OCI-LY7 (cell line): ENCODE measurements at regions not wholly inside any gene's neighbourhood (a gene's known extent, or its start where the extent isn't known, plus 50 kb on each side); places are given as distances from the start of the nearest gene placed in this dataset.
A peak's percentile ranks its signal among the peaks of the same experiment; 100 is the strongest.

Experiments
- BruUV-seq: library from RNA; stranded (reverse); fragments of 400-500 nt; replicated peaks from 2 replicates; lab custom pipeline; 2021; lab: Mats Ljungman, UMichigan
- CTCF ChIA-PET: fragments of 300-600 bp; sonication (Branson Sonifier 250); formaldehyde crosslinking; loops from one replicate; lab custom pipeline; 2022; ENCODE audit warnings: antibody characterized with exemption; ENCODE audit not compliant: unreplicated experiment; lab: Charles Lee
- POLR2A ChIA-PET: fragments of 300-600 bp; sonication (Branson Sonifier 250); formaldehyde crosslinking; loops from one replicate; lab custom pipeline; 2022; ENCODE audit warnings: antibody characterized with exemption; lab: Charles Lee
- DNase-seq: peaks from one replicate; pipeline ENCODE4 v3.0.0-alpha.2; 2015; ENCODE audit warnings: low spot score
- H2AFZ ChIP-seq: fragments of 200-600 bp; sonication (generic), shearing (Covaris generic); 2 replicates; pipeline ENCODE4 v1.6.1; 2014; ENCODE audit warnings: mild to moderate bottlenecking, antibody characterized with exemption, low read length, moderate library complexity
- H3K27ac ChIP-seq: fragments of 200-600 bp; sonication (generic); 2 replicates; pipeline ENCODE4 v1.5.1; 2014; ENCODE audit warnings: mixed run types, low read depth, mild to moderate bottlenecking, moderate library complexity, low read length, inconsistent platforms; ENCODE audit not compliant: poor library complexity, severe bottlenecking
- H3K36me3 ChIP-seq: fragments of 200-600 bp; sonication (generic); 2 replicates; pipeline ENCODE4 v1.6.1; 2014; ENCODE audit warnings: mild to moderate bottlenecking, antibody characterized with exemption, low read length, moderate library complexity, mixed read lengths; ENCODE audit not compliant: insufficient read depth
- H3K4me1 ChIP-seq: fragments of 200-600 bp; sonication (generic); 2 replicates; pipeline ENCODE4 v1.5.1; 2014; ENCODE audit warnings: mild to moderate bottlenecking, low read length; ENCODE audit not compliant: insufficient read depth, poor library complexity, severe bottlenecking
- H3K4me2 ChIP-seq: fragments of 200-600 bp; sonication (generic); 2 replicates; pipeline ENCODE4 v1.6.1; 2014; ENCODE audit warnings: mild to moderate bottlenecking, low read length
- H3K4me3 ChIP-seq: fragments of 200-600 bp; sonication (generic); 2 replicates; pipeline ENCODE4 v1.5.1; 2014; ENCODE audit warnings: mild to moderate bottlenecking, low read depth, low read length; ENCODE audit not compliant: poor library complexity, severe bottlenecking
- H3K79me2 ChIP-seq: fragments of 200-600 bp; sonication (generic); 2 replicates; pipeline ENCODE4 v1.6.1; 2016; ENCODE audit warnings: low read depth, mild to moderate bottlenecking, low read length, moderate library complexity, mixed read lengths; ENCODE audit not compliant: insufficient read depth
- H3K9me2 ChIP-seq: fragments of 200-600 bp; sonication (generic); 2 replicates; pipeline ENCODE4 v1.6.1; 2016; ENCODE audit warnings: mild to moderate bottlenecking, low read length, mixed read lengths; ENCODE audit not compliant: insufficient read depth
- H3K9me3 ChIP-seq: fragments of 200-600 bp; sonication (generic); 2 replicates; pipeline ENCODE4 v1.6.1; 2014; ENCODE audit warnings: mild to moderate bottlenecking, mixed run types, low read length, mixed read lengths
- H4K20me1 ChIP-seq: fragments of 200-600 bp; sonication (generic); 2 replicates; pipeline ENCODE4 v1.6.1; 2014; ENCODE audit warnings: mild to moderate bottlenecking, antibody characterized with exemption, low read length, moderate library complexity, mixed read lengths; ENCODE audit not compliant: insufficient read depth
- CTCF ChIP-seq: fragments of 200-600 bp; sonication (generic); conservative IDR thresholded peaks from 2 replicates; pipeline ENCODE4 v1.5.1; 2014; ENCODE audit warnings: mild to moderate bottlenecking, antibody characterized with exemption, low read length, moderate library complexity, mixed read lengths
- EZH2phosphoT487 ChIP-seq: fragments of 200-600 bp; sonication (generic); IDR thresholded peaks from 2 replicates; pipeline ENCODE4 v1.6.1; 2018; ENCODE audit warnings: low read depth, borderline replicate concordance, mild to moderate bottlenecking, mixed run types, antibody characterized with exemption, low read length, moderate library complexity, mixed read lengths
- intact Hi-C: fragments of 100-400 bp; cut with micrococcal nuclease; formaldehyde crosslinking; loops from one replicate; pipeline ENCODE4 v1.10.0; 2022; ENCODE audit not compliant: unreplicated experiment

- no peak for DNase-seq
- ChIA-PET CTCF (interaction anchor here (0.6 kb wide), 1 partner anchor 516 kb away, joined by 3 read pairs; no protein-coding TSS in a partner anchor), POLR2A (interaction anchor here (0.5 kb wide), 1 partner anchor 158 kb away, joined by 5 read pairs; no protein-coding TSS in a partner anchor)
- no peak for TF ChIP-seq CTCF
- TF ChIP-seq EZH2phosphoT487: no peak
- no peak overlapping the region for H3K4me2 ChIP-seq
- H3K9me3 ChIP-seq: no peaks in the 10 kb centered on the region
- BruUV-seq: no TSS peak
- no peaks in the 10 kb centered on the region for H3K9me2 ChIP-seq
- H2AFZ ChIP-seq: no peak overlapping the region
- no peaks in the 10 kb centered on the region for H3K36me3 ChIP-seq
- no peaks in the 10 kb centered on the region for H4K20me1 ChIP-seq
- H3K27ac ChIP-seq: no peak overlapping the region
- no peaks in the 10 kb centered on the region for H3K79me2 ChIP-seq
- H3K4me3 ChIP-seq: no peak overlapping the region
- H3K4me1 ChIP-seq: peaks cover 28% of the 10 kb centered on the region
- intact Hi-C loops: no loop called here
Observed at GRCh38 chr2:62409442-62409841, 96.6 kb downstream of the TMEM17 start.

GRCh38 chr2:62408241-62408677, 97.7 kb downstream of the TMEM17 start:
- POLR2A ChIA-PET: interaction anchor here (0.7 to 1.1 kb wide), 4 partner anchors 25 to 615 kb away, joined by 3 to 6 read pairs (median 4); no protein-coding TSS in a partner anchor
- no peaks in the 10 kb centered on the region for H3K9me2 ChIP-seq
- DNase-seq: no peak
- H3K79me2 ChIP-seq: no peaks in the 10 kb centered on the region
- no peak overlapping the region for H3K4me3 ChIP-seq
- CTCF ChIA-PET: no interaction called here
- H3K36me3 ChIP-seq: no peaks in the 10 kb centered on the region; the same call in 1 of the 2 replicates
- intact Hi-C loops: no loop called here
- peaks cover 28% of the 10 kb centered on the region for H3K4me1 ChIP-seq
- no peak overlapping the region for H3K4me2 ChIP-seq
- no peak overlapping the region for H3K27ac ChIP-seq
- H4K20me1 ChIP-seq: no peaks in the 10 kb centered on the region
- H2AFZ ChIP-seq: no peak overlapping the region
- no TSS peak for BruUV-seq
- TF ChIP-seq CTCF (no peak), EZH2phosphoT487 (no peak)
- H3K9me3 ChIP-seq: no peaks in the 10 kb centered on the region

GRCh38 chr2:62407838-62408237, 98.2 kb downstream of the TMEM17 start:
- peak; percentile 43 for DNase-seq
- no peaks in the 10 kb centered on the region for H4K20me1 ChIP-seq
- no peak overlapping the region for H2AFZ ChIP-seq
- no peaks in the 10 kb centered on the region for H3K79me2 ChIP-seq
- intact Hi-C loops: no loop called here
- no peak for TF ChIP-seq CTCF
- TF ChIP-seq EZH2phosphoT487: no peak
- no peaks in the 10 kb centered on the region; the same call in 1 of the 2 replicates for H3K36me3 ChIP-seq
- H3K4me1 ChIP-seq: peaks cover 28% of the 10 kb centered on the region
- H3K4me3 ChIP-seq: no peak overlapping the region
- CTCF ChIA-PET: no interaction called here
- BruUV-seq: no TSS peak
- H3K9me2 ChIP-seq: no peaks in the 10 kb centered on the region
- no peaks in the 10 kb centered on the region for H3K9me3 ChIP-seq
- no peak overlapping the region for H3K27ac ChIP-seq
- H3K4me2 ChIP-seq: no peak overlapping the region
- POLR2A ChIA-PET: interaction anchor here (0.9 to 1.1 kb wide), 3 partner anchors 211 to 555 kb away, joined by 3 to 7 read pairs (median 6); no protein-coding TSS in a partner anchor
